Activated CD8-positive, alpha-beta memory T cell treated with anti-CD3 and anti-CD28 coated beads, Interleukin-2, amount 50 U/mL, for 1 hour (primary cell): ENCODE measurements at regions not wholly inside any gene's neighbourhood (a gene's known extent, or its start where the extent isn't known, plus 50 kb on each side); places are given as distances from the start of the nearest gene placed in this dataset.
"Not testable (repeated sequence)": the region's sequence is repeated elsewhere in the genome, so short reads cannot be mapped to it uniquely, and the experiment has no call there.

ENCODE experiments used
- DNase-seq: peaks from one replicate; pipeline ENCODE4 v3.0.0-alpha.2; 2020; ENCODE audit errors: extremely low read depth

- DNase-seq = no peak
Measured at GRCh38 chr4:177494791-177495190, 52.6 kb upstream of the AGA start.

GRCh38 chr4:177495626-177496025 is 53.4 kb upstream of the AGA start:
- not testable (repeated sequence) for DNase-seq

GRCh38 chr4:177499537-177499936 is 57.3 kb upstream of the AGA start:
- DNase-seq = no peak

DNA sequence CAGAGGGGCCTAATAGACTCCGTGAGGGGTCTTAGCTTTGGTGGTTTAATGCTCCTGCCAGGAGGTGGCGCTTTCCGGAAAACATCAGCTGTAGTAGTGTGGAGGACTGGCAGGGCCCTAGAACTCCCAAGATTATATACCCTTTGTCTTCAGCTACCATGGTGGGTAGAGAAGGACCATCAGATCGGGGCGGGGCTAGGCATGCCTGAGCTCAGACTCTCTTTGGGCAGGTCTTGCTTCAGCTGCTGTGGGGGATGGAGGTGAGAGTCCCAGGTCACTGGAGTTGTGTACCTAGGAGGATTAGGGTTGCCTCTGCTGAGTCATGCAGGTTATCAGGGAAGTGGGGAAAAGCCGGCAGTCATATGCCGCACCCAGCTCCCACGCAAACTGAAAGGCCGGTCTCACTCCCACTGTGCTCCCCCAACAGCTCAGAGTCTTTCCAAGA is 63.0 kb upstream of the AGA start:
- no peak for DNase-seq

DNA sequence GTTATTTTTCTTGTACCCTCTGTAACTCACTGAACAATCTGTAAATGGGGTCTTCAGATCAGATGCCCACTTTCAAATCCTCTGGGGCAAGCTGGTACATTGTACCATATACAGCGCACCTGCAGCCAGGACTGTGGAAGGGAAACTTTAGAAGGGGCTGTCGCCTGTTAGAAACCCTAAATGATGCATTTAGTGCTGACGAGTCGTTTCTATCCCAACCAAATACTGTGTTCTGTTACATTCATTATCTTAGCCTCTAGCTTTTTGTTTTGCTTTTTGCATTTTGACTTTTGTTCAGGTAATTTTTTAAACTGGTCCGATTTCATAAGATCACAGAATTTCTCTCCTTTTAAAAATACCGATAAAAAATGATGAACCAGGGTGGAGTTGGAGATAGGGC is 66.4 kb upstream of the AGA start:
- no peak for DNase-seq

GRCh38 chr4:177509226-177509745 is 67.0 kb upstream of the AGA start:
- DNase-seq = no peak

- no peak for DNase-seq
Measured at GRCh38 chr4:177511611-177512010, 69.4 kb upstream of the AGA start.

GRCh38 chr4:177512646-177513045 is 70.4 kb upstream of the AGA start:
- no peak for DNase-seq

DNA sequence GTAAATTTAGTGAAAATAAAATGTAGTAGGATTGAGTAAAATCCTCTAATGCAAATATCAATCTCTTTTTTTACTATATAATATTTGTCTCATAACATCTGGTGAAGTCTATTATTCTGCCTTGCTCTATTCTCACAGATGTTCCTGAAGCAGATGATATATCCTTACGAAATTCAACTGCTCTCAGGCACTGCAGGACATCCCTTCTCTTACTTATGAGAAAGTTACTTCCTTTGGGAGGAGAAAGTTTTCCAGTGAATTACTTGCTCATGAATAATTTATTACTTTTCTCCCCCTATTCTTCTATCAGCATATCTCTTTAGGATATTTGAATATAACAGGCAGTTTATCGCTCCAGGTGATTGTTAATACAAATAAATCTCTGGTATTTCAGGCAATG is 75.6 kb upstream of the AGA start:
- no peak for DNase-seq

GRCh38 chr4:177519481-177520260 is 77.4 kb upstream of the AGA start:
- DNase-seq = no peak

GRCh38 chr4:177528620-177529019 is 86.4 kb upstream of the AGA start:
- no peak for DNase-seq

DNA sequence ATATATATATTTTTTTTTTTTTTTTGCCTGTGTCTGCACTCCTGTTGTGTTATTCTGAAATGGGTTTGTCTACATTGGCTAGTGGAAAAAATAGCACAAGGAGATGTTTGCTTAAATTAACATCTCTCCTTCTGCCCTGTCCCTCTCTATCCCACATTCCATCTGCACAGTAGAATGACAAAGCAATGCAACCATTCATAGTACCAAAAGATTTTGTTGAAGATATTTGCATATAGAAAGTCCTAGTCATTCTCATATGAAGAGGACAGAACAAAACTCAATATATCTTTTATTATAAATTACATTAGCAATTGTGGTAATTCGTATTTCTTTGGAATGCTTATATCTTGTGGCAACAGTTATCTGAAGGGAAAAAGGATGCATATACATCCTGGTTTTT is 88.3 kb upstream of the AGA start:
- DNase-seq = no peak

DNA sequence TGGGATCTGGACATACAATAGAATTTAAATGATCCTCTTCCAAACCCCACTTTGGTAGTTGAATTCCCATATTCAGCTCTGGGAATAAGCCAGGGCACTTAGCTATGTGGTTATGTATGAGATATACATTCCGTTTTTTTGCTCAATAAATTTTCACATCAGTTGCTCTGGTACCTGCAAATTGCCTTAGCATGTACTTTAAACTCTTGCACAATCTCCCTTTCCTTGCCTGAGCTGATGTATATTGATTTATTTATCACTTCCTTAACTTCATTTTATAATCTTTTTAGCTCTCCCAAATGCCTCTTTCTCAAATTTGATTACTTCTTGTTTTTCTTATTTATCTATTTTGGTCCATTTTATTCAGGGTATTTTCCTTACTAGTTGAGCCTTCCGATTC is 90.1 kb upstream of the AGA start:
- no peak for DNase-seq

GRCh38 chr4:177534841-177535240 is 92.6 kb upstream of the AGA start:
- DNase-seq = not testable (repeated sequence)

DNA sequence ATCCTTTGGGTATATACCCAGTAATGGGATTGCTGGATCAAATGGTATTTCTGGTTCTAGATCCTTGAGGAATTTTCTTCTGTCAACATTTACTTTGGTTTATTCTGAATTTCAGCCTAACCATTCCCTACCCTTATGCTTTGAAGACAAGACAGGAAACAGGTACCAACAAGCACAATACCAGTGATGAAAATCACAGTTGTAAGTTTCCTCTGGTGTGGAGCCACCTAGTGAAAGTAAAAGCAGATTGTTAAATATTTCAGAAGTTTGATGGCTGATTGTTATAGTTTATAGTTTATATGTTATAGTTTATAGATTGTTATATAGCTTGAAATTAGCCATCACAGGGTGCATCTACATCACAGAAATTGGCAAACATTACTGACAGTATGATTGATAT is 104.5 kb upstream of the AGA start:
- DNase-seq = no peak

DNA sequence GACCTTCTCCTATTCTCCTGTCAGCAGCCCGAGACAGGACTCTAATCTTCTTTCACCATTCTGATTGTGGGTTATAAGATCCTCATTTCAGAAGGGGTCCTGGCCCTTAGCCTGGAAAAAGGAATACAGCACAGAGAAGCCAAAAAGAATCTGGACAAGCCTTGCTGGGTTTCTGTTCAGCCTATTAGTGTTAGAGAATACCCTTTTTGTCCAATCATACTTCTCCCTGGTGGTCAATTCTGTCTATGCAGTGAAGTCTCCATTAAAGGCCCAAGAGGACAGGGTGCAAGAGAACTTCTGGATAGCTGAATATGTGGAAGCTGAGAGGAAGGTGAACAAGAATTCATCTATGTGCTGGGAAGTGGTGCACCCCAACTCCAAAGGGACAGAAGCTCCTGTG is 105.7 kb upstream of the AGA start:
- no peak for DNase-seq

DNA sequence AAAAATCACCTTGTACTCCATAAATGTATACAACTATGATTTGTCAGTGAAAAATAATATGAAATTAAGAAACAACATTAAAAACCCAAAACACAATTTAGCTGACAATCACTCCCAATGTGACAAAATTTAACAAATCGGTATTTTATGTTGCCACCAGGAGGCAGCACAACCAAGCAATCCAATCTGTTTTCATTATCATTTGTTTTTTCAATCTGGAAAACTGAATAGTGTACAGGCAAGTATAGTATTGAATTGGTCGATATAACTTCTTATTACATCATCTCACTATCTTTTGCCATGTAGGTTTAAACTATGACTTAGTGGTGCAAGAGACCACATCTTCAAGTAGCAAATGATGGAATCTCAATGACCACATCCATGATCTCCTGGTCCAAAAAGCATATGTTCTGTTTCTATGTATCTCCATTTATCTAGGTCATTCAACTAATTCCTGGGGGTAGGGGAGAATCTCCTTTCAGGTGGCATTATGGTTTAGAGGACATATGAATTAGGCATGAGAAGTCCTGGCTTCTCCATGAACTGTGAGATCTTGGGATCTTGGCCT is 112.9 kb upstream of the AGA start:
- DNase-seq = no peak

DNA sequence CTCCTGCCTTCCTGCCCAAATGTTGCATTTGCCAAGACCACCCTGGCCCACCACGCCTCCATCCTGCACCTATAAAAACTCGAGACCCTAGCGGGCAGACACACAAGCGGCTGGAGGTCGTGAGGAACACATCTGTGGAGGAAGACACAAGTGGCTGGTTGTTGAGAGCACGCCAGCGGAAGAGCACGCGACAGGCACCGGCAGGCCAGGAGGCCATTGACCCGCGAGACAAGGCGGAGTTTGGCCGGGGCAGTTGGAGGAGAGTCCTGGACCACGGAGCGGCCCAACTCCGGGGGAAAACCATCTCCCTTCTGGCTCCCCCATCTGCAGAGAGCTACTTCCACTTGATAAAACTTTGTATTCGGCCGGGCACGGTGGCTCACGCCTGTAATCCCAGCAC is 115.2 kb upstream of the AGA start:
- no peak for DNase-seq

GRCh38 chr4:177558995-177559394 is 116.8 kb upstream of the AGA start:
- DNase-seq = no peak

DNA sequence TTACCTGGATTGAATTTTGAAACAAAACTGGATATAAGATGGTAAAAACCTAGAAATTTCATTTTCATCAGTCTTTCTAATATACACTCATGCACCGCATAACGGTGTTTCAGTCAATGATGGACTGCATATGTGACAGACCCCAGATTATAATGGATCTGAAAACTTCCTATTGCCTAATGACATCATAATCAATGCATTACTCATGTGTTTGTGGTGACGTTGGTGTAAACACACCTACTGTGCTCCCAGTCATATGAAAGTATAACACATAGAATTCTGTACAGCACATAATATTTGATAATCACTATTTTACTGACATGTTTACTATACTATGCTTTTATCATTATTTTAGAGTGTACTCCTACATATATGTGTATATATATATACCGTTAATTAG is 119.9 kb upstream of the AGA start:
- no peak for DNase-seq

- no peak for DNase-seq
Measured at GRCh38 chr4:177562859-177563258, 120.6 kb upstream of the AGA start.

GRCh38 chr4:177566691-177567090 is 124.5 kb upstream of the AGA start:
- no peak for DNase-seq

GRCh38 chr4:177568931-177569330 is 126.7 kb upstream of the AGA start:
- no peak for DNase-seq

DNA sequence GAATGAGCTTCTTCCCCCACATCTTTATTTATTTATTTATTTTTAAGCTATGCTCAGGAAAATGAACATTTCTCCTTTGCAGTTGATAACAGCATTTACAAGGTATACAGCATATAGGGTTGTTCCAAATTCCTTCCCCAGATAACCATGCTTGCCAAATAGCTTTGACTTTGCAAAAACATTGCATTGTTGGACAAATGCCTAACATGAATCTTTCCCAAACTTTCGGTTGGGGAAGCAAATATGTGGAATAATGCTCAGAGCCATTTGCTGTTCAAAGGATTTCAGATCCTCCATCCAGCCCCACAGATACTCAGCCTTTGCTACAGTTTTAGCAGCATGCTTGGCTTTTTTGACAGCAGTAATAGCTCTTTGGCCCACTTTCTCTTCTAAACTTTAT is 127.2 kb upstream of the AGA start:
- DNase-seq = no peak
